Left ventricle myocardium inferior (tissue), 1 donor: ENCODE measurements at regions not wholly inside any gene's neighbourhood (a gene's known extent, or its start where the extent isn't known, plus 50 kb on each side); places are given as distances from the start of the nearest gene placed in this dataset.

Experiments used
- DNase-seq: peaks from one replicate; pipeline ENCODE4 v3.0.0-alpha.2; 2020
- H3K27ac ChIP-seq: fragments of 200-600 bp; replicated peaks from 2 replicates; pipeline ENCODE4 v1.8.0; 2021
- H3K27me3 ChIP-seq: fragments of 200-600 bp; 2 replicates; pipeline ENCODE4 v1.8.0; 2021; ENCODE audit warnings: low read depth
- H3K36me3 ChIP-seq: fragments of 200-600 bp; 2 replicates; pipeline ENCODE4 v1.8.0; 2021
- H3K4me1 ChIP-seq: fragments of 200-600 bp; 2 replicates; pipeline ENCODE4 v1.8.0; 2021
- H3K4me3 ChIP-seq: fragments of 200-600 bp; 2 replicates; pipeline ENCODE4 v1.8.0; 2021; ENCODE audit warnings: mild to moderate bottlenecking, moderate library complexity
- H3K9me3 ChIP-seq: fragments of 200-600 bp; replicated peaks from 2 replicates; pipeline ENCODE4 v1.8.0; 2021
- CTCF ChIP-seq: fragments of 200-600 bp; IDR thresholded peaks from 2 replicates; pipeline ENCODE4 v1.8.0; 2021; ENCODE audit warnings: antibody characterized with exemption, mild to moderate bottlenecking, borderline replicate concordance
- intact Hi-C: fragments of 100-400 bp; cut with micrococcal nuclease; formaldehyde crosslinking; loops from one replicate; pipeline ENCODE4 v1.11.0; 2022
- donor health status: DM: no; HTN: yes; CAD: no; lungs with severe emphysema.

- no peak for DNase-seq
- H3K9me3 ChIP-seq, result peaks cover 19% of the 10 kb centered on the region
- no peaks in the 10 kb centered on the region for H3K36me3 ChIP-seq
- no peak for TF ChIP-seq CTCF
- H3K4me3 ChIP-seq, result no peak overlapping the region
- no peak overlapping the region for H3K27ac ChIP-seq
- intact Hi-C loops, result no loop called here
- no peaks in the 10 kb centered on the region for H3K4me1 ChIP-seq
- H3K27me3 ChIP-seq, result no peaks in the 10 kb centered on the region
These were observed 863.2 kb downstream of the DIAPH3 start for GRCh38 chr13:59300355-59301173.

GRCh38 chr13:59301174-59301567 lies 862.6 kb downstream of the DIAPH3 start:
- H3K4me3 ChIP-seq, result no peak overlapping the region
- no peaks in the 10 kb centered on the region for H3K4me1 ChIP-seq
- TF ChIP-seq CTCF, result no peak
- H3K27ac ChIP-seq, result no peak overlapping the region
- H3K27me3 ChIP-seq, result no peaks in the 10 kb centered on the region
- H3K9me3 ChIP-seq, result peaks cover 15% of the 10 kb centered on the region
- DNase-seq, result no peak
- intact Hi-C loops, result no loop called here
- no peaks in the 10 kb centered on the region for H3K36me3 ChIP-seq

GRCh38 chr13:59303433-59303832 lies 860.3 kb downstream of the DIAPH3 start:
- H3K4me1 ChIP-seq, result no peaks in the 10 kb centered on the region
- H3K27me3 ChIP-seq, result no peaks in the 10 kb centered on the region
- H3K4me3 ChIP-seq, result no peak overlapping the region
- H3K27ac ChIP-seq, result no peak overlapping the region
- no peaks in the 10 kb centered on the region for H3K9me3 ChIP-seq
- H3K36me3 ChIP-seq, result no peaks in the 10 kb centered on the region
- no peak for DNase-seq
- no peak for TF ChIP-seq CTCF
- intact Hi-C loops, result no loop called here

- H3K36me3 ChIP-seq, result no peaks in the 10 kb centered on the region
- intact Hi-C loops, result no loop called here
- TF ChIP-seq CTCF, result no peak
These were observed 859.1 kb downstream of the DIAPH3 start for GRCh38 chr13:59304596-59304995.

GRCh38 chr13:59305896-59306295 lies 857.8 kb downstream of the DIAPH3 start:
- no peaks in the 10 kb centered on the region for H3K9me3 ChIP-seq
- H3K27ac ChIP-seq, result no peak overlapping the region
- intact Hi-C loops, result no loop called here
- H3K36me3 ChIP-seq, result no peaks in the 10 kb centered on the region
- no peaks in the 10 kb centered on the region for H3K4me1 ChIP-seq
- H3K27me3 ChIP-seq, result no peaks in the 10 kb centered on the region
- H3K4me3 ChIP-seq, result no peak overlapping the region
- no peak for DNase-seq
- no peak for TF ChIP-seq CTCF

More at GRCh38 chr13:59304596-59304995, 859.1 kb downstream of the DIAPH3 start:
- H3K9me3 ChIP-seq, result no peaks in the 10 kb centered on the region
- H3K4me3 ChIP-seq, result no peak overlapping the region
- no peak for DNase-seq
- no peaks in the 10 kb centered on the region for H3K27me3 ChIP-seq
- H3K4me1 ChIP-seq, result no peaks in the 10 kb centered on the region
- no peak overlapping the region for H3K27ac ChIP-seq
